IPS-20b (cell line): ENCODE measurements at regions not wholly inside any gene's neighbourhood (a gene's known extent, or its start where the extent isn't known, plus 50 kb on each side); places are given as distances from the start of the nearest gene placed in this dataset.

Experiments
- H3K27ac ChIP-seq: one replicate; pipeline ENCODE4 v1.5.1; 2013; ENCODE audit warnings: low read length
- H3K27me3 ChIP-seq: 2 replicates; pipeline ENCODE4 v1.6.1; 2013; ENCODE audit warnings: mild to moderate bottlenecking, low read length, inconsistent platforms; ENCODE audit not compliant: insufficient read depth
- H3K36me3 ChIP-seq: 2 replicates; pipeline ENCODE4 v1.6.1; 2013; ENCODE audit warnings: low read depth, mild to moderate bottlenecking, inconsistent platforms, low read length, moderate library complexity; ENCODE audit not compliant: insufficient read depth
- H3K4me1 ChIP-seq: 2 replicates; pipeline ENCODE4 v1.6.1; 2013; ENCODE audit warnings: mild to moderate bottlenecking, control low read depth, inconsistent platforms, low read length, moderate library complexity; ENCODE audit not compliant: insufficient read depth
- H3K4me3 ChIP-seq: 2 replicates; pipeline ENCODE4 v1.5.1; 2013; ENCODE audit warnings: mild to moderate bottlenecking, low read length, inconsistent platforms
- H3K9ac ChIP-seq: 2 replicates; pipeline ENCODE4 v1.6.1; 2013; ENCODE audit warnings: low read depth, mild to moderate bottlenecking, inconsistent platforms, low read length, moderate library complexity
- H3K9me3 ChIP-seq: 2 replicates; pipeline ENCODE4 v1.6.1; 2013; ENCODE audit warnings: mild to moderate bottlenecking, low read depth, low read length, inconsistent platforms; ENCODE audit not compliant: insufficient read depth

DNA sequence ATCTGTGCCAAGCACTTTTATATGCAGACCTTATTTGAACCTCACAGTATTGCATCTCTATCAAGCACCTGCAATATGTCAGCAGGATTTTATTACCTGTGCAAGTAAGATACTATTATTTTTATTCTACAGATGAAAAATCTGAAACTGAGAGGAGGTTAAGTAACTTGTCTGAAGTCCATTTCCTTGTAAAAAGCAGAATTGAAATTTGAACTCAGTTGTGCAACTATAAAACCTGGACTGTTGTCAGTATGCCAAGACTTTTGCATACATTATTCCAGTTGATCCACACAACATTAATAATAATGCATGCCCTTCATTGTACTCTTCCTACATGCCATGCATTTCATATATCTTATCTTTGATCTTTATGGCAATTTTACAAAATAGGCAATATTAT lies 82.2 kb upstream of the BRINP1 start:
- Histone ChIP-seq H3K36me3 (no peaks in the 10 kb centered on the region), H3K9ac (no peak overlapping the region), H3K4me1 (no peaks in the 10 kb centered on the region; the same call in 1 of the 2 replicates), H3K4me3 (no peak overlapping the region), H3K27ac (no peak overlapping the region), H3K9me3 (no peaks in the 10 kb centered on the region), H3K27me3 (no peaks in the 10 kb centered on the region)

GRCh38 chr9:119443179-119443578 lies 73.9 kb upstream of the BRINP1 start:
- Histone ChIP-seq H3K9ac (no peak overlapping the region), H3K9me3 (no peaks in the 10 kb centered on the region), H3K27ac (no peak overlapping the region), H3K4me3 (no peak overlapping the region), H3K27me3 (0 out of 2 replicates have a peak, but pooled peaks cover 10% of the 10 kb centered on the region), H3K4me1 (peaks cover 27% of the 10 kb centered on the region), H3K36me3 (no peaks in the 10 kb centered on the region)

GRCh38 chr9:119441832-119442231 lies 72.6 kb upstream of the BRINP1 start:
- no peak overlapping the region; the same call in 1 of the 2 replicates for H3K4me3 ChIP-seq
- peaks cover 27% of the 10 kb centered on the region for H3K4me1 ChIP-seq
- no peaks in the 10 kb centered on the region for H3K36me3 ChIP-seq
- 0 out of 2 replicates have a peak, but pooled peaks cover 10% of the 10 kb centered on the region for H3K27me3 ChIP-seq
- no peaks in the 10 kb centered on the region for H3K9me3 ChIP-seq
- no peak overlapping the region for H3K9ac ChIP-seq
- no peak overlapping the region for H3K27ac ChIP-seq

DNA sequence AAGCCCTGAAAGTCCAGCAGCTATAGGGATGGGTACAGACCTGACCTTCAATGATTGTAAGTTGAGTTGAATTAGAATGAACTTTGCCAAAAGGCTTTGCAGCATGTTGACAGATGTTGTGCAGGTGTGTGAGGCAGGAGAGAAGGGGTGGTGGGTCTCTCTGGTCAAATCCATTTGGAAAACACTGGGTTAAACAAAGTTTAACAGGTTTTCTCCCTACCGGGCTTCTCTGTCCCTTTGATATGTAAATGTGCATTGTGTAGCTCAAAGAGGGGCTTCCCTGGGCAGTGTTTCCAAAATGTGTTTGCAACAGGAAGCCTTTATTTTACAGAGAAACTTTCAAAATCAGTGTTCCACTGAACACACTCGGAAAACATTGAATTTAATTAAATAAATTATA lies 72.1 kb upstream of the BRINP1 start:
- Histone ChIP-seq H3K36me3 (no peaks in the 10 kb centered on the region), H3K9ac (no peak overlapping the region), H3K4me1 (peaks cover 27% of the 10 kb centered on the region), H3K27me3 (0 out of 2 replicates have a peak, but pooled peaks cover 10% of the 10 kb centered on the region), H3K4me3 (peak overlapping the region; percentile 4; the same call in 1 of the 2 replicates), H3K27ac (no peak overlapping the region), H3K9me3 (no peaks in the 10 kb centered on the region)

DNA sequence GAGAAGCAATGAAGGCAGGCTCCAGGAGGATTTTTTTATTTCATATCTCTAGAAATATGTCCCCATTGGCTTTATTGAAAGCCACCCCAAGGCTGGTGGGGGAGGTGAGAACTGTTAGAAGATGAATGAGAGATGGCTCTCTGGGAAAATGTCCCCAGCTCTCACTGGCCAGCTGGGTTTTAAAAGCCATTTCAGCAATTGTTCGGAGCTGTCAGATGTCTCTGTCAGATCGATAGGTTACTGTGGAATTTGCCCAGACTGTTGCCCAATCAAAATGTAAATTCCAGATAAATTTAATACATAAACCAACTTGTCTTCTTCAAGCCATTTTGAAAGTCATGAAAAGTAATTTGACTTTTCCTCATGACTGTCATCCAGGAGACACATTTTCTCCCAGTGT lies 67.0 kb upstream of the BRINP1 start:
- Histone ChIP-seq H3K9me3 (no peaks in the 10 kb centered on the region), H3K27ac (no peak overlapping the region), H3K9ac (no peak overlapping the region), H3K4me3 (no peak overlapping the region), H3K4me1 (peaks cover 11% of the 10 kb centered on the region), H3K36me3 (no peaks in the 10 kb centered on the region), H3K27me3 (no peaks in the 10 kb centered on the region)

GRCh38 chr9:119435076-119435475 lies 65.8 kb upstream of the BRINP1 start:
- no peak overlapping the region for H3K9ac ChIP-seq
- H3K36me3 ChIP-seq: no peaks in the 10 kb centered on the region
- no peaks in the 10 kb centered on the region for H3K9me3 ChIP-seq
- no peaks in the 10 kb centered on the region for H3K27me3 ChIP-seq
- H3K4me3 ChIP-seq: no peak overlapping the region
- H3K27ac ChIP-seq: no peak overlapping the region
- peaks cover under 1% of the 10 kb centered on the region; the same call in 1 of the 2 replicates for H3K4me1 ChIP-seq

GRCh38 chr9:119432428-119432827 lies 63.2 kb upstream of the BRINP1 start:
- no peaks in the 10 kb centered on the region for H3K4me1 ChIP-seq
- no peak overlapping the region for H3K4me3 ChIP-seq
- no peaks in the 10 kb centered on the region for H3K27me3 ChIP-seq
- no peak overlapping the region for H3K9ac ChIP-seq
- H3K27ac ChIP-seq: no peak overlapping the region
- H3K36me3 ChIP-seq: no peaks in the 10 kb centered on the region
- no peaks in the 10 kb centered on the region for H3K9me3 ChIP-seq

DNA sequence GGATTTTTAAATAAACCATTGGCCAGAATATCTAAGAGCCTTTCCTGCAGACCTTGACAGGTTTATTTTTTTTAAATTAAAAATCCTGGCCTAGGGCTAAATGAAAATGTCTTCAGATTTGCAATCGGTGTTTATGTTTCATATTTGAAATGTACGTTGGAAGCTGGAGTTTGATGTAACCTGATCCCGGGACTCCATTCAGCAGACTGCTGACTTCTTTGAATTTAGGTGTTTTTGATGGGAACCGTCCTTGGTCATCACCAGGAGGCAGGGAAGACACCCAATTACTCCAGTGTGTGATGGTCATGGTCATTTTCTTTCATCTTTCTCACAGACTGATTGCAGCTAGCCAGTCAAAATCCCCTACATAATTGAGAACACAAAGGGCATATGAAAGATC lies 60.1 kb upstream of the BRINP1 start:
- H3K4me1 ChIP-seq: no peaks in the 10 kb centered on the region
- no peaks in the 10 kb centered on the region for H3K36me3 ChIP-seq
- no peak overlapping the region for H3K9ac ChIP-seq
- H3K4me3 ChIP-seq: no peak overlapping the region
- H3K27me3 ChIP-seq: no peaks in the 10 kb centered on the region
- no peaks in the 10 kb centered on the region for H3K9me3 ChIP-seq
- no peak overlapping the region for H3K27ac ChIP-seq

GRCh38 chr9:119420231-119420630 lies 51.0 kb upstream of the BRINP1 start:
- Histone ChIP-seq H3K4me1 (no peaks in the 10 kb centered on the region), H3K9ac (no peak overlapping the region), H3K36me3 (no peaks in the 10 kb centered on the region), H3K27ac (no peak overlapping the region), H3K4me3 (no peak overlapping the region), H3K9me3 (no peaks in the 10 kb centered on the region), H3K27me3 (no peaks in the 10 kb centered on the region)
